Adrenal gland (tissue), 9 donors: ENCODE measurements at regions not wholly inside any gene's neighbourhood (a gene's known extent, or its start where the extent isn't known, plus 50 kb on each side); places are given as distances from the start of the nearest gene placed in this dataset.

Source experiments
- DNase-seq, 7 donors: peaks; one replicate each; pipeline ENCODE4 v3.0.0-alpha.2; 2019 to 2020
- H3K27ac ChIP-seq, 5 donors: fragments of 200-600 bp; sonication (generic) in 4 of 5; 1 replicate in 3 of 5; 2 replicates in 2 of 5; pipeline versions ENCODE4 v1.5.1 to v1.8.0; 2016 to 2020; ENCODE audit warnings: mild to moderate bottlenecking in 1 of 5
- H3K27me3 ChIP-seq: fragments of 200-600 bp; 2 replicates; pipeline ENCODE4 v1.8.0; 2021
- H3K36me3 ChIP-seq, 2 donors: fragments of 200-600 bp; replicated peaks in 1 of 2; 1 replicate in 1 of 2; 2 replicates in 1 of 2; pipeline versions ENCODE4 v1.5.1 to v1.8.0; 2018 to 2022
- H3K4me1 ChIP-seq, 2 donors: fragments of 200-600 bp; replicated peaks in 1 of 2; 1 replicate in 1 of 2; 2 replicates in 1 of 2; pipeline versions ENCODE4 v1.5.1 to v1.8.0; 2018 to 2021
- H3K4me3 ChIP-seq, 4 donors: fragments of 200-600 bp; sonication (generic) in 3 of 4; one replicate each; pipeline ENCODE4 v1.5.1; 2016 to 2018
- H3K9me3 ChIP-seq, 3 donors: fragments of 200-600 bp; sonication (generic) in 1 of 3; replicated peaks in 1 of 3; 1 replicate in 2 of 3; 2 replicates in 1 of 3; pipeline versions ENCODE4 v1.5.1 to v1.8.0; 2016 to 2021
- POLR2A ChIP-seq, 2 donors: fragments of 450-650 bp; IDR thresholded peaks; one replicate each; pipeline ENCODE4 v1.6.1; 2017; ENCODE audit warnings: antibody characterized with exemption in 2 of 2, mild to moderate bottlenecking in 2 of 2, moderate library complexity in 1 of 2
- WGBS, 4 donors: extraction: QIAGEN DNeasy Blood & Tissue Kit in 2 of 4; methylation state at CpG; one replicate each; pipeline versions ENCODE4 v1.1.5 to v1.1.7; 2013 to 2017; 5-methylcytosine and 5-hydroxymethylcytosine counted together
- intact Hi-C, 2 donors: fragments of 100-400 bp; cut with DNase I; formaldehyde crosslinking; loops; one replicate each; pipeline versions ENCODE4 v1.14.1 to v1.15.0; 2022 to 2023
- TF ChIP-seq, protein P1 (sequence below), 6 experiments: fragments of 450-650 bp in 4 of 6; fragments of 200-600 bp in 2 of 6; sonication (generic) in 1 of 6; IDR thresholded peaks; 1 replicate in 5 of 6; 2 replicates in 1 of 6; pipeline versions ENCODE4 v1.5.1 to v1.8.0; 2016 to 2021; ENCODE audit warnings: antibody characterized with exemption in 6 of 6, mild to moderate bottlenecking in 2 of 6, moderate library complexity in 1 of 6
- donor health status: healthy with polysubstance abuse.
- donor health status: Bipolar disorder and iron deficiency.
- donor health status: DM: yes; HTN: yes; CAD: no.
- donor health status: DM: no; HTN: no; CAD: no.
- donor health status: DM: no; HTN: no; CAD: no.

DNA sequence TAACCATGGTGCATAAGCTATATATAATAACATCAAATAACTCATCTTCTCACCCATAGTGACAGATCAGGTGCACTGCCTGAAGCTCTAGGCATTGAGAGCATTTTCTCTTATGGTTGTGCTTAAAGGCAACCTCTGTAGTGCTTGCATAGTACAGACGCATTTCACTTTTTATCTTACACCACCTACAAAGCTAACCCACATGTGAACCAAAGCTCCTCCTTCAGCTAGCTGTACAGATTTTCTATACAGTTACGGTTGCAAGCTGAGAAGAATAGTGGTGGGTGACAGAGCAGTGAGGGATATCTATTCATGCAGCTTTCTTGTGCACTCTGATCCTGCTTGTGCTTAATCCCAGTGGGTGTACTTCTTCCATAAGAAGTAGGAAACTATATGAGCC, 1525.2 kb downstream of the STIM2 start:
- Histone ChIP-seq H3K27ac (no peak overlapping the region), H3K27me3 (no peaks in the 10 kb centered on the region), H3K4me3 (no peak overlapping the region), H3K36me3 (no peaks in the 10 kb centered on the region), H3K4me1 (no peaks in the 10 kb centered on the region), H3K9me3 (no peaks in the 10 kb centered on the region)
- no peak for TF ChIP-seq POLR2A (IDR thresholded peaks at IDR 0.05)
- TF ChIP-seq, protein P1, sequence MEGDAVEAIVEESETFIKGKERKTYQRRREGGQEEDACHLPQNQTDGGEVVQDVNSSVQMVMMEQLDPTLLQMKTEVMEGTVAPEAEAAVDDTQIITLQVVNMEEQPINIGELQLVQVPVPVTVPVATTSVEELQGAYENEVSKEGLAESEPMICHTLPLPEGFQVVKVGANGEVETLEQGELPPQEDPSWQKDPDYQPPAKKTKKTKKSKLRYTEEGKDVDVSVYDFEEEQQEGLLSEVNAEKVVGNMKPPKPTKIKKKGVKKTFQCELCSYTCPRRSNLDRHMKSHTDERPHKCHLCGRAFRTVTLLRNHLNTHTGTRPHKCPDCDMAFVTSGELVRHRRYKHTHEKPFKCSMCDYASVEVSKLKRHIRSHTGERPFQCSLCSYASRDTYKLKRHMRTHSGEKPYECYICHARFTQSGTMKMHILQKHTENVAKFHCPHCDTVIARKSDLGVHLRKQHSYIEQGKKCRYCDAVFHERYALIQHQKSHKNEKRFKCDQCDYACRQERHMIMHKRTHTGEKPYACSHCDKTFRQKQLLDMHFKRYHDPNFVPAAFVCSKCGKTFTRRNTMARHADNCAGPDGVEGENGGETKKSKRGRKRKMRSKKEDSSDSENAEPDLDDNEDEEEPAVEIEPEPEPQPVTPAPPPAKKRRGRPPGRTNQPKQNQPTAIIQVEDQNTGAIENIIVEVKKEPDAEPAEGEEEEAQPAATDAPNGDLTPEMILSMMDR (IDR thresholded peaks at IDR 0.05): no peak
- intact Hi-C loops: no loop called here
- no peak for DNase-seq
- WGBS, 4 donors: 67 to 82% (median 79%) methylated on average over 2 of the region's 2 CpGs

DNA sequence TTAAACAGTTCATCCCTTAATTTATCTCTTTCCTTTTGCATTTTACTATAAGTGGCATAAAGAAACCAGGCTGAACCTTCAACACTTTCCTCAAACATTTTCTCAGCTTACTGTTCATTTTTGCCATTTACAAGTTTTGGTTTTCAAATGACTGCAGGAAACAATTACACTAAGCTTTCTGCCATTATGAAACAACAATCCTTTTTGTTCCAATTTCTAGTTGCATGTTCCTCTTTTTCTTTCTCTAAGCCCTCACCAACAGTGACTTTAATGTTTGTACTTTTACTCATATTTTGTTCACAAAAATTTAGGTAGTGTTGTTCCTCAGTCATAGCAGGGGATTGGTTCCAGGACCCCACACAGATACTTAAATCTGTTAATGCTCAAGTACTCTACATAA, 1526.1 kb downstream of the STIM2 start:
- Histone ChIP-seq H3K9me3 (no peaks in the 10 kb centered on the region), H3K4me1 (no peaks in the 10 kb centered on the region), H3K36me3 (no peaks in the 10 kb centered on the region), H3K27me3 (no peaks in the 10 kb centered on the region), H3K4me3 (no peak overlapping the region), H3K27ac (no peak overlapping the region)
- TF ChIP-seq POLR2A (IDR thresholded peaks at IDR 0.05): no peak
- TF ChIP-seq, protein P1 (IDR thresholded peaks at IDR 0.05): no peak
- intact Hi-C loops: no loop called here
- no peak for DNase-seq

- no peak overlapping the region for H3K27ac ChIP-seq
- DNase-seq: no peak
- H3K4me3 ChIP-seq: no peak overlapping the region
- TF ChIP-seq, protein P1 (IDR thresholded peaks at IDR 0.05): no peak
- TF ChIP-seq POLR2A (IDR thresholded peaks at IDR 0.05): no peak
- H3K9me3 ChIP-seq: no peaks in the 10 kb centered on the region
- H3K27me3 ChIP-seq: no peaks in the 10 kb centered on the region
- intact Hi-C loops: no loop called here
- H3K4me1 ChIP-seq: no peaks in the 10 kb centered on the region
- WGBS, 4 donors: 59 to 69% (median 59%) methylated on average over 2 of the region's 2 CpGs
- H3K36me3 ChIP-seq: no peaks in the 10 kb centered on the region
Observed at GRCh38 chr4:28388471-28388870, 1527.8 kb downstream of the STIM2 start.

- H3K36me3 ChIP-seq: no peaks in the 10 kb centered on the region
- 49 to 78% (median 62%) methylated on average over 4 of the region's 4 CpGs for WGBS, 4 donors
- H3K27ac ChIP-seq: no peak overlapping the region
- no peaks in the 10 kb centered on the region for H3K27me3 ChIP-seq
- no peak overlapping the region for H3K4me3 ChIP-seq
- no peak for TF ChIP-seq POLR2A (IDR thresholded peaks at IDR 0.05)
- TF ChIP-seq, protein P1 (IDR thresholded peaks at IDR 0.05): no peak
- no peaks in the 10 kb centered on the region for H3K4me1 ChIP-seq
- DNase-seq: no peak
- intact Hi-C loops: no loop called here
- H3K9me3 ChIP-seq: no peaks in the 10 kb centered on the region
Observed at GRCh38 chr4:28391877-28392276, 1531.2 kb downstream of the STIM2 start.
